CD4-positive, CD25-positive, alpha-beta regulatory T cell (primary cell): ENCODE measurements at regions not wholly inside any gene's neighbourhood (a gene's known extent, or its start where the extent isn't known, plus 50 kb on each side); places are given as distances from the start of the nearest gene placed in this dataset.

Experiments used
- ATAC-seq, 2 donors: fragments of 150-1000 bp; cut with Tn5 transposase; one replicate each; pipeline ENCODE4 v1.10.0; 2021; ENCODE audit warnings: low read depth in 2 of 2, moderate number of reproducible peaks in 2 of 2, moderate library complexity in 1 of 2
- DNase-seq, 3 donors: peaks; one replicate each; pipeline versions ENCODE4 v3.0.0 to v3.0.0-alpha.2; 2012 to 2022; ENCODE audit warnings: mixed read lengths in 1 of 3
- H3K27ac ChIP-seq: one replicate; pipeline ENCODE4 v1.7.0; 2013; ENCODE audit warnings: mild to moderate bottlenecking, low read length; ENCODE audit not compliant: insufficient read depth, poor library complexity, severe bottlenecking
- H3K27me3 ChIP-seq: one replicate; pipeline ENCODE4 v1.7.0; 2013; ENCODE audit warnings: low read length; ENCODE audit not compliant: control insufficient read depth, insufficient read depth
- H3K36me3 ChIP-seq: one replicate; pipeline ENCODE4 v1.7.0; 2013; ENCODE audit warnings: mild to moderate bottlenecking, low read length, moderate library complexity; ENCODE audit not compliant: control insufficient read depth, insufficient read depth
- H3K4me1 ChIP-seq: 2 replicates; pipeline ENCODE4 v1.7.0; 2013; ENCODE audit warnings: mild to moderate bottlenecking, low read length; ENCODE audit not compliant: insufficient read depth, control insufficient read depth, poor library complexity, severe bottlenecking
- H3K4me3 ChIP-seq: one replicate; pipeline ENCODE4 v1.7.0; 2013; ENCODE audit warnings: low read depth, mild to moderate bottlenecking, low read length, moderate library complexity
- H3K9me3 ChIP-seq, 2 experiments: 1 replicate in 1 of 2; 2 replicates in 1 of 2; pipeline ENCODE4 v1.7.0; 2013; ENCODE audit warnings: low read length in 2 of 2, mild to moderate bottlenecking in 1 of 2, moderate library complexity in 1 of 2; ENCODE audit not compliant: control insufficient read depth in 2 of 2
- H3K27ac Mint-ChIP-seq, 3 donors: one replicate each; pipeline ENCODE4 v1.8.0; 2020 to 2022; ENCODE audit warnings: mild to moderate bottlenecking in 3 of 3, mixed read lengths in 3 of 3, moderate library complexity in 2 of 3
- H3K27me3 Mint-ChIP-seq: one replicate; pipeline ENCODE4 v1.8.0; 2022; ENCODE audit warnings: mild to moderate bottlenecking, mixed read lengths
- H3K36me3 Mint-ChIP-seq: one replicate; pipeline ENCODE4 v1.8.0; 2020; ENCODE audit warnings: mixed read lengths
- H3K4me1 Mint-ChIP-seq, 4 donors: one replicate each; pipeline ENCODE4 v1.8.0; 2020 to 2022; ENCODE audit warnings: mixed read lengths in 4 of 4, mild to moderate bottlenecking in 1 of 4
- H3K4me3 Mint-ChIP-seq, 4 donors: one replicate each; pipeline ENCODE4 v1.8.0; 2020 to 2022; ENCODE audit warnings: mild to moderate bottlenecking in 4 of 4, mixed read lengths in 4 of 4, moderate library complexity in 3 of 4
- H3K9me3 Mint-ChIP-seq, 7 donors: one replicate each; pipeline ENCODE4 v1.8.0; 2020 to 2022; ENCODE audit warnings: mixed read lengths in 7 of 7, mild to moderate bottlenecking in 3 of 7, moderate library complexity in 2 of 7

GRCh38 chr1:239816081-239816782 is 275.5 kb upstream of the FMN2 start:
- Histone ChIP-seq H3K27me3 (no peaks in the 10 kb centered on the region), H3K4me1 (peaks cover 14% of the 10 kb centered on the region), H3K27ac (no peak overlapping the region), H3K9me3 (no peaks in the 10 kb centered on the region), H3K36me3 (no peaks in the 10 kb centered on the region), H3K4me3 (no peak overlapping the region)
- ATAC-seq: no peak
- H3K36me3 Mint-ChIP-seq: no peaks in the 10 kb centered on the region
- H3K4me3 Mint-ChIP-seq: no peak overlapping the region
- no peak for DNase-seq
- H3K27ac Mint-ChIP-seq: peak overlapping the region in 1 of 3 donors; percentile 0
- no peaks in the 10 kb centered on the region for H3K9me3 Mint-ChIP-seq
- no peaks in the 10 kb centered on the region for H3K27me3 Mint-ChIP-seq
- peaks cover 14 to 27% (median 17%) of the 10 kb centered on the region in 4 donors for H3K4me1 Mint-ChIP-seq

- H3K36me3 ChIP-seq: no peaks in the 10 kb centered on the region
- Mint-ChIP-seq H3K4me3 (no peak overlapping the region), H3K27me3 (no peaks in the 10 kb centered on the region), H3K9me3 (no peaks in the 10 kb centered on the region), H3K36me3 (no peaks in the 10 kb centered on the region), H3K27ac (peak overlapping the region in 1 of 3 donors; percentile 24), H3K4me1 (peaks cover 9 to 18% (median 12%) of the 10 kb centered on the region in 4 donors)
- ATAC-seq (no peak), DNase-seq (no peak)
- H3K27ac ChIP-seq: no peak overlapping the region
- H3K4me3 ChIP-seq: no peak overlapping the region
- H3K9me3 ChIP-seq: no peaks in the 10 kb centered on the region
- peaks cover 11% of the 10 kb centered on the region for H3K4me1 ChIP-seq
- no peaks in the 10 kb centered on the region for H3K27me3 ChIP-seq
Observed at GRCh38 chr1:239817276-239817675, 274.4 kb upstream of the FMN2 start.

GRCh38 chr1:239817801-239818200 is 273.9 kb upstream of the FMN2 start:
- peaks cover 9 to 18% (median 12%) of the 10 kb centered on the region in 4 donors for H3K4me1 Mint-ChIP-seq
- H3K27ac ChIP-seq: no peak overlapping the region

GRCh38 chr1:239819096-239819495 is 272.6 kb upstream of the FMN2 start:
- Mint-ChIP-seq H3K27me3 (no peaks in the 10 kb centered on the region), H3K36me3 (no peaks in the 10 kb centered on the region), H3K4me3 (no peak overlapping the region), H3K4me1 (peaks cover 9 to 16% (median 10%) of the 10 kb centered on the region in 4 donors), H3K9me3 (no peaks in the 10 kb centered on the region), H3K27ac (peak overlapping the region in 1 of 3 donors; percentile 5)
- H3K27me3 ChIP-seq: no peaks in the 10 kb centered on the region
- H3K4me1 ChIP-seq: peaks cover 11% of the 10 kb centered on the region
- no peak for ATAC-seq
- peak in 1 of 3 donors; percentile 18 for DNase-seq
- H3K9me3 ChIP-seq: no peaks in the 10 kb centered on the region
- H3K36me3 ChIP-seq: no peaks in the 10 kb centered on the region
- no peak overlapping the region for H3K27ac ChIP-seq
- H3K4me3 ChIP-seq: no peak overlapping the region

More at GRCh38 chr1:239817801-239818200, 273.9 kb upstream of the FMN2 start:
- Histone ChIP-seq H3K36me3 (no peaks in the 10 kb centered on the region), H3K27me3 (no peaks in the 10 kb centered on the region), H3K4me1 (peaks cover 11% of the 10 kb centered on the region), H3K4me3 (no peak overlapping the region), H3K9me3 (no peaks in the 10 kb centered on the region)
- DNase-seq: no peak
- H3K4me3 Mint-ChIP-seq: no peak overlapping the region
- no peaks in the 10 kb centered on the region for H3K27me3 Mint-ChIP-seq
- H3K36me3 Mint-ChIP-seq: no peaks in the 10 kb centered on the region
- no peaks in the 10 kb centered on the region for H3K9me3 Mint-ChIP-seq
- ATAC-seq: no peak
- no peak overlapping the region for H3K27ac Mint-ChIP-seq

GRCh38 chr1:239819756-239820250 is 271.9 kb upstream of the FMN2 start:
- Mint-ChIP-seq H3K27ac (peak overlapping the region in 1 of 3 donors; percentile 6), H3K36me3 (no peaks in the 10 kb centered on the region), H3K4me1 (peaks cover 5 to 10% (median 8%) of the 10 kb centered on the region in 4 donors), H3K9me3 (no peaks in the 10 kb centered on the region), H3K4me3 (no peak overlapping the region), H3K27me3 (no peaks in the 10 kb centered on the region)
- Histone ChIP-seq H3K4me1 (peaks cover 4% of the 10 kb centered on the region), H3K27ac (no peak overlapping the region), H3K27me3 (no peaks in the 10 kb centered on the region), H3K4me3 (no peak overlapping the region), H3K9me3 (no peaks in the 10 kb centered on the region), H3K36me3 (no peaks in the 10 kb centered on the region)
- DNase-seq (no peak), ATAC-seq (no peak)

GRCh38 chr1:239823852-239824251 is 267.8 kb upstream of the FMN2 start:
- H3K9me3 Mint-ChIP-seq: no peaks in the 10 kb centered on the region
- Histone ChIP-seq H3K4me1 (no peaks in the 10 kb centered on the region), H3K36me3 (no peaks in the 10 kb centered on the region), H3K27me3 (no peaks in the 10 kb centered on the region), H3K4me3 (no peak overlapping the region), H3K27ac (no peak overlapping the region), H3K9me3 (no peaks in the 10 kb centered on the region)
- no peaks in the 10 kb centered on the region for H3K27me3 Mint-ChIP-seq
- H3K27ac Mint-ChIP-seq: no peak overlapping the region
- no peaks in the 10 kb centered on the region for H3K4me1 Mint-ChIP-seq
- ATAC-seq: no peak
- no peaks in the 10 kb centered on the region for H3K36me3 Mint-ChIP-seq
- H3K4me3 Mint-ChIP-seq: no peak overlapping the region
- DNase-seq: no peak

- no peaks in the 10 kb centered on the region for H3K9me3 ChIP-seq
- H3K4me1 ChIP-seq: no peaks in the 10 kb centered on the region
- no peak for ATAC-seq
- no peak for DNase-seq
- H3K9me3 Mint-ChIP-seq: no peaks in the 10 kb centered on the region
- no peak overlapping the region for H3K4me3 ChIP-seq
- H3K4me1 Mint-ChIP-seq: no peaks in the 10 kb centered on the region
- no peak overlapping the region for H3K27ac ChIP-seq
- no peaks in the 10 kb centered on the region for H3K36me3 Mint-ChIP-seq
- H3K36me3 ChIP-seq: no peaks in the 10 kb centered on the region
- no peaks in the 10 kb centered on the region for H3K27me3 Mint-ChIP-seq
- H3K27ac Mint-ChIP-seq: no peak overlapping the region
- H3K27me3 ChIP-seq: no peaks in the 10 kb centered on the region
- H3K4me3 Mint-ChIP-seq: no peak overlapping the region
Observed at GRCh38 chr1:239826211-239826610, 265.5 kb upstream of the FMN2 start.

- no peak for ATAC-seq
- Histone ChIP-seq H3K4me1 (no peaks in the 10 kb centered on the region), H3K27ac (no peak overlapping the region), H3K9me3 (no peaks in the 10 kb centered on the region), H3K36me3 (no peaks in the 10 kb centered on the region), H3K27me3 (no peaks in the 10 kb centered on the region), H3K4me3 (no peak overlapping the region)
- no peaks in the 10 kb centered on the region for H3K27me3 Mint-ChIP-seq
- H3K4me1 Mint-ChIP-seq: no peaks in the 10 kb centered on the region
- no peak overlapping the region for H3K4me3 Mint-ChIP-seq
- DNase-seq: no peak
- H3K36me3 Mint-ChIP-seq: no peaks in the 10 kb centered on the region
- H3K9me3 Mint-ChIP-seq: no peaks in the 10 kb centered on the region
- no peak overlapping the region for H3K27ac Mint-ChIP-seq
Observed at GRCh38 chr1:239826736-239827135, 264.9 kb upstream of the FMN2 start.
